Prostate gland (tissue), 2 donors: ENCODE measurements at regions not wholly inside any gene's neighbourhood (a gene's known extent, or its start where the extent isn't known, plus 50 kb on each side); places are given as distances from the start of the nearest gene placed in this dataset.

ENCODE experiments used
- POLR2A ChIP-seq: fragments of 450-650 bp; IDR thresholded peaks from one replicate; pipeline ENCODE4 v1.6.1; 2016; ENCODE audit warnings: antibody characterized with exemption, mild to moderate bottlenecking
- TF ChIP-seq, protein P1 (sequence below), 4 experiments: fragments of 200-600 bp in 2 of 4; fragments of 450-650 bp in 2 of 4; sonication (generic) in 2 of 4; IDR thresholded peaks; 1 replicate in 3 of 4; 2 replicates in 1 of 4; pipeline ENCODE4 v1.5.1; 2016 to 2019; ENCODE audit warnings: antibody characterized with exemption in 4 of 4, mild to moderate bottlenecking in 2 of 4, moderate library complexity in 2 of 4

DNA sequence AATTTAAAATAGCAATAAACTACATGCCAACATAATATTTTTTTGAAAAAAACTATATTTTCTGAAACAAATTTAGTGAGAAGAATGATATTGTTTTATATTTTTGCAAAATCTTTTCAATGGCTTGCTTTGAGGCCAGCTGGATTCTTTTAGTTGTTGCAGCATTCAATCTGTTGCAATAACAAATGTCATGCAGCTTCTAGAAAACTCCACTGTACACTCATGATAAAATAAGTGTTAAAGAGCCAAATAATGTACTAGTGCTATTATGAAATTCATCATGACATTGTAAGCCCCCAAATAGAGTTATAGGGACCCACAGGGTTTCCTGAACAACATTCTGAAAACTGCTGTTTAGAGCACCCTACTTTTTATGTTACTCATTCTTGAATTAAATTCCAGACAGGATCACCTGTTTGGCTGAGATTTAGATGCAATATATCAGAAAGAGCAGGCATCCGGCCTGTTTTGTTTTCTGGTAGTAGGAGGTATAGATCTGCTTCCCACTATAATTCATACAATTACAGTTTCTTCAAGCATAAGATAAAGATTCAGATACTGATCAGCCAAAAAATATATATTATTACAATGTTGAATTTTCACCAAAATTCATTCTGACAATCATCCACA is 703.0 kb upstream of the ZNF385D start:
- TF ChIP-seq, protein P1, sequence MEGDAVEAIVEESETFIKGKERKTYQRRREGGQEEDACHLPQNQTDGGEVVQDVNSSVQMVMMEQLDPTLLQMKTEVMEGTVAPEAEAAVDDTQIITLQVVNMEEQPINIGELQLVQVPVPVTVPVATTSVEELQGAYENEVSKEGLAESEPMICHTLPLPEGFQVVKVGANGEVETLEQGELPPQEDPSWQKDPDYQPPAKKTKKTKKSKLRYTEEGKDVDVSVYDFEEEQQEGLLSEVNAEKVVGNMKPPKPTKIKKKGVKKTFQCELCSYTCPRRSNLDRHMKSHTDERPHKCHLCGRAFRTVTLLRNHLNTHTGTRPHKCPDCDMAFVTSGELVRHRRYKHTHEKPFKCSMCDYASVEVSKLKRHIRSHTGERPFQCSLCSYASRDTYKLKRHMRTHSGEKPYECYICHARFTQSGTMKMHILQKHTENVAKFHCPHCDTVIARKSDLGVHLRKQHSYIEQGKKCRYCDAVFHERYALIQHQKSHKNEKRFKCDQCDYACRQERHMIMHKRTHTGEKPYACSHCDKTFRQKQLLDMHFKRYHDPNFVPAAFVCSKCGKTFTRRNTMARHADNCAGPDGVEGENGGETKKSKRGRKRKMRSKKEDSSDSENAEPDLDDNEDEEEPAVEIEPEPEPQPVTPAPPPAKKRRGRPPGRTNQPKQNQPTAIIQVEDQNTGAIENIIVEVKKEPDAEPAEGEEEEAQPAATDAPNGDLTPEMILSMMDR (IDR thresholded peaks at IDR 0.05), result no peak
- no peak for TF ChIP-seq POLR2A
